ENCODE measurements at regions not wholly inside any gene's neighbourhood (a gene's known extent, or its start where the extent isn't known, plus 50 kb on each side); places are given as distances from the start of the nearest gene placed in this dataset.
A peak's percentile ranks its signal among the peaks of the same experiment; 100 is the strongest.
"Not testable (repeated sequence)": the region's sequence is repeated elsewhere in the genome, so short reads cannot be mapped to it uniquely, and the experiment has no call there.

GRCh38 chr13:74574964-74575728 is 440.9 kb upstream of the KLF12 start:
- DNase-seq (ENCODE audit: low read depth) = no peak

GRCh38 chr13:74573654-74574053 is 439.4 kb upstream of the KLF12 start:
- peak; percentile 15 for DNase-seq (ENCODE audit: low read depth)

- no peak for DNase-seq (ENCODE audit: low read depth)
Measured at GRCh38 chr13:74571811-74572210, 437.6 kb upstream of the KLF12 start.

- DNase-seq (ENCODE audit: low read depth) = no peak
Measured at GRCh38 chr13:74570834-74571233, 436.6 kb upstream of the KLF12 start.

GRCh38 chr13:74570046-74570445 is 435.8 kb upstream of the KLF12 start:
- DNase-seq (ENCODE audit: low read depth) = no peak

GRCh38 chr13:74569251-74569650 is 435.0 kb upstream of the KLF12 start:
- DNase-seq (ENCODE audit: low read depth) = no peak

GRCh38 chr13:74567485-74567884 is 433.3 kb upstream of the KLF12 start:
- no peak for DNase-seq (ENCODE audit: low read depth)

- DNase-seq (ENCODE audit: low read depth) = no peak
Measured at GRCh38 chr13:74562381-74562780, 428.2 kb upstream of the KLF12 start.

- DNase-seq (ENCODE audit: low read depth) = no peak
Measured at GRCh38 chr13:74561155-74561554, 427.0 kb upstream of the KLF12 start.

GRCh38 chr13:74560325-74560724 is 426.1 kb upstream of the KLF12 start:
- no peak for DNase-seq (ENCODE audit: low read depth)

GRCh38 chr13:74557870-74558269 is 423.7 kb upstream of the KLF12 start:
- DNase-seq (ENCODE audit: low read depth) = no peak

GRCh38 chr13:74555651-74556420 is 421.6 kb upstream of the KLF12 start:
- DNase-seq (ENCODE audit: low read depth) = no peak

- no peak for DNase-seq (ENCODE audit: low read depth)
Measured at GRCh38 chr13:74555276-74555625, 421.0 kb upstream of the KLF12 start.

- no peak for DNase-seq (ENCODE audit: low read depth)
Measured at GRCh38 chr13:74554569-74555275, 420.5 kb upstream of the KLF12 start.

- DNase-seq (ENCODE audit: low read depth) = no peak
Measured at GRCh38 chr13:74550039-74550438, 415.8 kb upstream of the KLF12 start.

GRCh38 chr13:74536649-74537048 is 402.4 kb upstream of the KLF12 start:
- DNase-seq (ENCODE audit: low read depth) = not testable (repeated sequence)

- DNase-seq (ENCODE audit: low read depth) = no peak
Measured at GRCh38 chr13:74533226-74533625, 399.0 kb upstream of the KLF12 start.

- DNase-seq (ENCODE audit: low read depth) = no peak
Measured at GRCh38 chr13:74530011-74530410, 395.8 kb upstream of the KLF12 start.

GRCh38 chr13:74528734-74529513 is 394.7 kb upstream of the KLF12 start:
- DNase-seq (ENCODE audit: low read depth) = no peak

- DNase-seq (ENCODE audit: low read depth) = no peak
Measured at GRCh38 chr13:74523057-74523456, 388.9 kb upstream of the KLF12 start.

- no peak for DNase-seq (ENCODE audit: low read depth)
Measured at GRCh38 chr13:74511523-74511922, 377.3 kb upstream of the KLF12 start.

GRCh38 chr13:74487091-74487722 is 353.0 kb upstream of the KLF12 start:
- no peak for DNase-seq (ENCODE audit: low read depth)

Data from activated T-cell treated with anti-CD3 and anti-CD28 coated beads for 48 hours (primary cell).